Liver (tissue), 8 donors: ENCODE measurements at regions not wholly inside any gene's neighbourhood (a gene's known extent, or its start where the extent isn't known, plus 50 kb on each side); places are given as distances from the start of the nearest gene placed in this dataset.
A peak's percentile ranks its signal among the peaks of the same experiment; 100 is the strongest.

ENCODE experiments used
- DNase-seq: peaks from one replicate; pipeline ENCODE4 v3.0.0-alpha.2; 2017; ENCODE audit warnings: low spot score
- H3K27ac ChIP-seq, 2 donors: one replicate each; pipeline ENCODE4 v1.7.0; 2013; ENCODE audit warnings: inconsistent platforms in 2 of 2, low read length in 2 of 2, control low read depth in 1 of 2, low read depth in 1 of 2, mild to moderate bottlenecking in 1 of 2
- H3K27me3 ChIP-seq, 4 donors: one replicate each; pipeline versions ENCODE4 v1.6.1 to v1.7.0; 2013; ENCODE audit warnings: low read length in 3 of 4, inconsistent platforms in 1 of 4, mild to moderate bottlenecking in 1 of 4, moderate library complexity in 1 of 4; ENCODE audit not compliant: control insufficient read depth in 4 of 4, insufficient read depth in 4 of 4
- H3K36me3 ChIP-seq, 4 donors: one replicate each; pipeline versions ENCODE4 v1.6.1 to v1.7.0; 2013; ENCODE audit warnings: low read length in 3 of 4, mild to moderate bottlenecking in 3 of 4, low read depth in 1 of 4, moderate library complexity in 1 of 4; ENCODE audit not compliant: control insufficient read depth in 4 of 4, insufficient read depth in 3 of 4
- H3K4me1 ChIP-seq, 4 donors: one replicate each; pipeline versions ENCODE4 v1.6.1 to v1.7.0; 2013; ENCODE audit warnings: low read length in 3 of 4, mild to moderate bottlenecking in 3 of 4, moderate library complexity in 1 of 4; ENCODE audit not compliant: control insufficient read depth in 4 of 4, insufficient read depth in 4 of 4
- H3K4me3 ChIP-seq, 3 donors: one replicate each; pipeline versions ENCODE4 v1.6.1 to v1.7.0; 2013; ENCODE audit warnings: low read length in 3 of 3, control low read depth in 1 of 3, low read depth in 1 of 3, mild to moderate bottlenecking in 1 of 3
- H3K9ac ChIP-seq, 2 donors: one replicate each; pipeline ENCODE4 v1.7.0; 2013; ENCODE audit warnings: low read length in 2 of 2, mild to moderate bottlenecking in 2 of 2, moderate library complexity in 2 of 2, control low read depth in 1 of 2, low read depth in 1 of 2
- H3K9me3 ChIP-seq, 4 donors: one replicate each; pipeline versions ENCODE4 v1.6.1 to v1.7.0; 2013; ENCODE audit warnings: low read length in 3 of 4; ENCODE audit not compliant: control insufficient read depth in 4 of 4
- ATF3 ChIP-seq: IDR thresholded peaks from 2 replicates; pipeline ENCODE4 v1.6.1; 2016; ENCODE audit warnings: antibody characterized with exemption
- CTCF ChIP-seq: fragments of 150-350 bp; IDR thresholded peaks from 2 replicates; pipeline ENCODE4 v1.5.1; 2017; ENCODE audit warnings: improper control_type of control experiment, low read depth, low read length; ENCODE audit not compliant: missing input control
- EGR1 ChIP-seq, 2 donors: IDR thresholded peaks; 2 replicates each; pipeline ENCODE4 v1.6.1; 2016 to 2018; ENCODE audit warnings: antibody characterized with exemption in 2 of 2, low read depth in 2 of 2
- FOXA1 ChIP-seq: IDR thresholded peaks from 2 replicates; pipeline ENCODE4 v1.6.1; 2016; ENCODE audit warnings: antibody characterized with exemption
- FOXA2 ChIP-seq: IDR thresholded peaks from 2 replicates; pipeline ENCODE4 v1.6.1; 2016; ENCODE audit warnings: antibody characterized with exemption
- GABPA ChIP-seq, 2 donors: IDR thresholded peaks in 1 of 2; conservative IDR thresholded peaks in 1 of 2; 2 replicates each; pipeline ENCODE4 v1.6.1; 2016; ENCODE audit warnings: antibody characterized with exemption in 2 of 2, mild to moderate bottlenecking in 1 of 2, moderate library complexity in 1 of 2
- HNF4A ChIP-seq, 2 donors: conservative IDR thresholded peaks; 2 replicates each; pipeline ENCODE4 v1.6.1; 2016; ENCODE audit warnings: antibody characterized with exemption in 2 of 2, mild to moderate bottlenecking in 2 of 2
- HNF4G ChIP-seq: IDR thresholded peaks from 2 replicates; pipeline ENCODE4 v1.6.1; 2016; ENCODE audit warnings: antibody characterized with exemption
- JUND ChIP-seq, 2 donors: IDR thresholded peaks; 2 replicates each; pipeline ENCODE4 v1.6.1; 2016; ENCODE audit warnings: antibody characterized with exemption in 2 of 2
- MAX ChIP-seq: IDR thresholded peaks from 2 replicates; pipeline ENCODE4 v1.6.1; 2016; ENCODE audit warnings: antibody characterized with exemption
- NR2F2 ChIP-seq: IDR thresholded peaks from 2 replicates; pipeline ENCODE4 v1.6.1; 2016; ENCODE audit warnings: antibody characterized with exemption
- RAD21 ChIP-seq, 2 donors: IDR thresholded peaks; 2 replicates each; pipeline ENCODE4 v1.6.1; 2016; ENCODE audit warnings: antibody characterized with exemption in 2 of 2, mild to moderate bottlenecking in 2 of 2
- REST ChIP-seq: IDR thresholded peaks from 2 replicates; pipeline ENCODE4 v1.6.1; 2016; ENCODE audit warnings: antibody characterized with exemption, mild to moderate bottlenecking
- RXRA ChIP-seq, 2 donors: IDR thresholded peaks; 2 replicates each; pipeline ENCODE4 v1.6.1; 2017 to 2018; ENCODE audit warnings: antibody characterized with exemption in 2 of 2, mild to moderate bottlenecking in 1 of 2
- SP1 ChIP-seq: IDR thresholded peaks from 2 replicates; pipeline ENCODE4 v1.6.1; 2018; ENCODE audit warnings: antibody characterized with exemption, mild to moderate bottlenecking
- TAF1 ChIP-seq: conservative IDR thresholded peaks from 2 replicates; pipeline ENCODE4 v1.6.1; 2016; ENCODE audit warnings: antibody characterized with exemption, mild to moderate bottlenecking
- YY1 ChIP-seq: IDR thresholded peaks from 2 replicates; pipeline ENCODE4 v1.6.1; 2016; ENCODE audit warnings: antibody characterized with exemption, mild to moderate bottlenecking
- ZBTB33 ChIP-seq: IDR thresholded peaks from 2 replicates; pipeline ENCODE4 v1.6.1; 2016; ENCODE audit warnings: antibody characterized with exemption
- WGBS: extraction: QIAGEN DNeasy Blood & Tissue Kit; methylation state at CpG from one replicate; pipeline ENCODE4 v1.1.7; 2013; 5-methylcytosine and 5-hydroxymethylcytosine counted together
- donor health status: healthy.
- donor health status: healthy.
- donor health status: healthy.
- donor health status: healthy.
- donor health status: healthy.

- no peak overlapping the region for H3K27ac ChIP-seq
- DNase-seq, result no peak
- no peaks in the 10 kb centered on the region for H3K27me3 ChIP-seq
- no peaks in the 10 kb centered on the region for H3K9me3 ChIP-seq
- WGBS, result 52% methylated on average over 3 of the region's 3 CpGs
- no peak for TF ChIP-seq EGR1 (IDR thresholded peaks at IDR 0.05; ENCODE audit: low read depth in 2 of 2)
- no peak for TF ChIP-seq SP1
- peak; percentile 70 to 72 for TF ChIP-seq RAD21 (IDR thresholded peaks at IDR 0.05)
- TF ChIP-seq FOXA2, result no peak
- no peak overlapping the region for H3K4me3 ChIP-seq
- no peaks in the 10 kb centered on the region for H3K36me3 ChIP-seq
- no peaks in the 10 kb centered on the region for H3K4me1 ChIP-seq
- no peak overlapping the region for H3K9ac ChIP-seq
These were observed 62.5 kb downstream of the DCAF8L1 start for GRCh38 chrX:27918799-27919198.

- H3K9ac ChIP-seq, result no peak overlapping the region
- H3K27me3 ChIP-seq, result no peaks in the 10 kb centered on the region
These were observed 63.3 kb downstream of the DCAF8L1 start for GRCh38 chrX:27917713-27918500.

More at GRCh38 chrX:27917713-27918500, 63.3 kb downstream of the DCAF8L1 start:
- Histone ChIP-seq H3K27ac (no peak overlapping the region), H3K9me3 (no peaks in the 10 kb centered on the region), H3K4me3 (no peak overlapping the region), H3K36me3 (no peaks in the 10 kb centered on the region), H3K4me1 (no peaks in the 10 kb centered on the region)
- no peak for DNase-seq
- WGBS, result 83% methylated on average over 6 of the region's 6 CpGs
- TF ChIP-seq YY1, result no peak
- no peak for TF ChIP-seq MAX
- no peak for TF ChIP-seq SP1
- no peak for TF ChIP-seq FOXA2
- no peak for TF ChIP-seq GABPA (IDR thresholded peaks at IDR 0.05 in 1 of 2, conservative IDR thresholded peaks at IDR 0.05 in 1 of 2)
- TF ChIP-seq FOXA1, result no peak
- no peak for TF ChIP-seq HNF4G
- no peak for TF ChIP-seq HNF4A (conservative IDR thresholded peaks at IDR 0.05)
- no peak for TF ChIP-seq REST
- no peak for TF ChIP-seq NR2F2
- TF ChIP-seq ZBTB33, result no peak
- TF ChIP-seq ATF3, result no peak
- no peak for TF ChIP-seq RXRA (IDR thresholded peaks at IDR 0.05)
- no peak for TF ChIP-seq TAF1
- no peak for TF ChIP-seq CTCF
- no peak for TF ChIP-seq RAD21 (IDR thresholded peaks at IDR 0.05)
- no peak for TF ChIP-seq JUND (IDR thresholded peaks at IDR 0.05)
